Fibroblast of villous mesenchyme (primary cell): ENCODE measurements at regions not wholly inside any gene's neighbourhood (a gene's known extent, or its start where the extent isn't known, plus 50 kb on each side); places are given as distances from the start of the nearest gene placed in this dataset.
A peak's percentile ranks its signal among the peaks of the same experiment; 100 is the strongest.

ENCODE experiments used
- DNase-seq: peaks from one replicate; pipeline ENCODE4 v3.0.0-alpha.2; 2010; ENCODE audit warnings: low read depth
- H3K4me3 ChIP-seq: 2 replicates; pipeline ENCODE4 v1.5.1; 2011; ENCODE audit warnings: low read depth, mild to moderate bottlenecking, low read length
- TF ChIP-seq, protein P1 (sequence below): IDR thresholded peaks from 2 replicates; pipeline ENCODE4 v1.5.1; 2012; ENCODE audit warnings: low read depth, mild to moderate bottlenecking, low read length; ENCODE audit not compliant: insufficient read depth

GRCh38 chr4:53832549-53832948 is 231.9 kb downstream of the CHIC2 start:
- H3K4me3 ChIP-seq: no peak overlapping the region
- TF ChIP-seq, protein P1, sequence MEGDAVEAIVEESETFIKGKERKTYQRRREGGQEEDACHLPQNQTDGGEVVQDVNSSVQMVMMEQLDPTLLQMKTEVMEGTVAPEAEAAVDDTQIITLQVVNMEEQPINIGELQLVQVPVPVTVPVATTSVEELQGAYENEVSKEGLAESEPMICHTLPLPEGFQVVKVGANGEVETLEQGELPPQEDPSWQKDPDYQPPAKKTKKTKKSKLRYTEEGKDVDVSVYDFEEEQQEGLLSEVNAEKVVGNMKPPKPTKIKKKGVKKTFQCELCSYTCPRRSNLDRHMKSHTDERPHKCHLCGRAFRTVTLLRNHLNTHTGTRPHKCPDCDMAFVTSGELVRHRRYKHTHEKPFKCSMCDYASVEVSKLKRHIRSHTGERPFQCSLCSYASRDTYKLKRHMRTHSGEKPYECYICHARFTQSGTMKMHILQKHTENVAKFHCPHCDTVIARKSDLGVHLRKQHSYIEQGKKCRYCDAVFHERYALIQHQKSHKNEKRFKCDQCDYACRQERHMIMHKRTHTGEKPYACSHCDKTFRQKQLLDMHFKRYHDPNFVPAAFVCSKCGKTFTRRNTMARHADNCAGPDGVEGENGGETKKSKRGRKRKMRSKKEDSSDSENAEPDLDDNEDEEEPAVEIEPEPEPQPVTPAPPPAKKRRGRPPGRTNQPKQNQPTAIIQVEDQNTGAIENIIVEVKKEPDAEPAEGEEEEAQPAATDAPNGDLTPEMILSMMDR: no peak
- no peak for DNase-seq

DNA sequence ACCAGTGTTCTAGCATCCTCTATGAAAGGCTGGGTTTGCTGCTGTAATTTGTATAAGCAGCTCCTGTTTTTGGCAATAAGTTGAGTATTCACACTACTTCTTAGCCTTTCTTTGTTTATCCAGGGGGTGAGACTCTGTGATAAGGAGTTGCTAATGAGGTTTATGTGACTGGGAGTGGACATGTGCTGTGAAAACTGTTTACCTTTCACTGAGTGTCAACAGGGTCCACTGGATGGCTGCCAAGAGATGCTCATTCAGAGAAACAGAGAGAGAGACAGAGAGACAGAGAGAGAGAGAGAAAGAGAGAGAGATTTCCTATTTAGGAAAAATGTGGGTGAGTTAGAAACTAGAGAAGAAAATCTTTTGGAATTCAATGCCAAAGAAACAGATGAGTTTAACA is 233.9 kb downstream of the CHIC2 start:
- TF ChIP-seq, protein P1: no peak
- no peak for DNase-seq
- no peak overlapping the region for H3K4me3 ChIP-seq

GRCh38 chr4:53821179-53821851 is 230.0 kb upstream of the LNX1 start:
- no peak for DNase-seq
- H3K4me3 ChIP-seq: no peak overlapping the region
- TF ChIP-seq, protein P1: no peak

GRCh38 chr4:53818104-53818503 is 226.8 kb upstream of the LNX1 start:
- peak; percentile 80 for DNase-seq
- H3K4me3 ChIP-seq: no peak overlapping the region
- TF ChIP-seq, protein P1: no peak

DNA sequence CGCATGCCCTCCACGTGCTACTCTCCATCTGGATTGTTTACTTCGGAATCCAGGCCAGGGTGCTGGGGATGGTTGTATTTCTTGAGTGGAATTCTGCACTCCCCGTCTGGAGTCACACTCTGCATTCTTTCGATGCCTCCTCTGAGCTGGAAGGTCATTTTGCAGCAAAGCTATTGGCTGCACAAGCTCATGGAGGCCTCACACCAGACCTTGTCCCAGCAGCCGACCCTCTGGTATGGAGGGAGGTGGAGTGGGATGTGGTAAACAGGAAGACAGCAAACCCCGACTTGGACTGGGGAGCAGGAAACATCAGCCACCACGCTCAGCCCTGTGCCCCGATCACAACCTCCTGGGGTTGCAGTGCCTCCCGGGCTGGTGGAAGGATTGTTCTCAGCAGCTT is 225.3 kb upstream of the LNX1 start:
- TF ChIP-seq, protein P1: no peak
- H3K4me3 ChIP-seq: no peak overlapping the region
- peak; percentile 64 for DNase-seq

DNA sequence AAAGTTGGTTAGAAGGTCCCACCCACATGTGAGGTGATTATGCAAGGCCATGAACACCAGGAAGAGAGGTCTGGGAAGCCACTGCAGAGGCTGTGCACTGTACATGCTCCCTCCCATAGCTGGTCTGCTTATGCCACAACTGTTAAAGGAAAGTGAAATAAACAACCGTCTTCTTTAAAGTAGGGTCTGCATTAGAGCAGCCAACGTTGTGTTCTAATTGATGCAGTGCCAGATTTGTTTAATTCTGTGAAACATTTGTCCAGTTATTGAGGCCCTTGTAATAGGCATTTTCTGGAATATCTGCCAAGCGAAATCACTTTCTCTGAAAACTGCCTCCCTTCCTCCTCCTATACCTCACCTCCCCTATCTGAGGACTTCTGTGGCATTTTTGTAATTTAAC is 224.0 kb upstream of the LNX1 start:
- H3K4me3 ChIP-seq: no peak overlapping the region
- no peak for DNase-seq
- TF ChIP-seq, protein P1: no peak

GRCh38 chr4:53813998-53814397 is 222.7 kb upstream of the LNX1 start:
- TF ChIP-seq, protein P1: no peak
- no peak for DNase-seq
- no peak overlapping the region for H3K4me3 ChIP-seq
